Neural cell (in vitro differentiated cells): ENCODE measurements at regions not wholly inside any gene's neighbourhood (a gene's known extent, or its start where the extent isn't known, plus 50 kb on each side); places are given as distances from the start of the nearest gene placed in this dataset.

Source experiments
- H2AFZ ChIP-seq: fragments of 200-600, 300-800 bp; sonication (generic), shearing (Covaris generic); 2 replicates; pipeline ENCODE4 v1.6.0; 2014; ENCODE audit warnings: low read depth, mild to moderate bottlenecking, antibody characterized with exemption, low read length, moderate library complexity
- H3F3A ChIP-seq: fragments of 200-600 bp; shearing (Covaris generic); 2 replicates; pipeline ENCODE4 v1.6.1; 2016; ENCODE audit warnings: mild to moderate bottlenecking, moderate library complexity, mixed read lengths, antibody characterized with exemption, low read length; ENCODE audit not compliant: insufficient read depth, poor library complexity, severe bottlenecking
- H3K27ac ChIP-seq: fragments of 200-600, 300-800 bp; sonication (generic), shearing (Covaris generic); 2 replicates; pipeline ENCODE4 v1.5.1; 2014; ENCODE audit warnings: mild to moderate bottlenecking, low read length, moderate library complexity
- H3K27me3 ChIP-seq: fragments of 300-800, 200-600 bp; sonication (generic), shearing (Covaris generic); 2 replicates; pipeline ENCODE4 v1.6.0; 2014; ENCODE audit warnings: mild to moderate bottlenecking, low read depth, low read length, moderate library complexity; ENCODE audit not compliant: insufficient read depth
- H3K36me3 ChIP-seq: fragments of 300-800, 200-600 bp; sonication (generic), shearing (Covaris generic); 2 replicates; pipeline ENCODE4 v1.5.1; 2014; ENCODE audit warnings: mild to moderate bottlenecking, antibody characterized with exemption, low read length, moderate library complexity; ENCODE audit not compliant: insufficient read depth
- H3K4me2 ChIP-seq: fragments of 300-800, 200-600 bp; sonication (generic), shearing (Covaris generic); 2 replicates; pipeline ENCODE4 v1.6.0; 2014; ENCODE audit warnings: mild to moderate bottlenecking, low read length
- H3K4me3 ChIP-seq: fragments of 300-800, 200-600 bp; sonication (generic), shearing (Covaris generic); 2 replicates; pipeline ENCODE4 v1.5.1; 2014; ENCODE audit warnings: mild to moderate bottlenecking, low read length, moderate library complexity
- H3K79me2 ChIP-seq: fragments of 200-600 bp; shearing (Covaris generic); replicated peaks from 2 replicates; pipeline ENCODE4 v1.6.0; 2014; ENCODE audit warnings: mild to moderate bottlenecking, low read length, moderate library complexity; ENCODE audit not compliant: insufficient read depth
- H3K9ac ChIP-seq: fragments of 300-800, 200-600 bp; sonication (generic), shearing (Covaris generic); 2 replicates; pipeline ENCODE4 v1.6.1; 2016; ENCODE audit warnings: mild to moderate bottlenecking, low read length, mixed read lengths
- H3K9me2 ChIP-seq: fragments of 200-600 bp; shearing (Covaris generic); 2 replicates; pipeline ENCODE4 v1.6.1; 2016; ENCODE audit warnings: mild to moderate bottlenecking, low read length, mixed read lengths; ENCODE audit not compliant: insufficient read depth
- H3K9me3 ChIP-seq: fragments of 200-600, 300-800 bp; sonication (generic), shearing (Covaris generic); 2 replicates; pipeline ENCODE4 v1.6.1; 2016; ENCODE audit warnings: mild to moderate bottlenecking, mixed run types, low read length, moderate library complexity, mixed read lengths
- H4K20me1 ChIP-seq: fragments of 200-600 bp; shearing (Covaris generic); 2 replicates; pipeline ENCODE4 v1.6.1; 2016; ENCODE audit warnings: mild to moderate bottlenecking, mixed run types; ENCODE audit not compliant: insufficient read depth
- CTCF ChIP-seq: fragments of 450-650 bp; IDR thresholded peaks from 2 replicates; pipeline ENCODE4 v1.5.1; 2014; ENCODE audit warnings: antibody characterized with exemption, mild to moderate bottlenecking, moderate library complexity; ENCODE audit not compliant: poor library complexity, severe bottlenecking
- EP300 ChIP-seq: fragments of 450-650 bp; conservative IDR thresholded peaks from 2 replicates; pipeline ENCODE4 v1.6.1; 2014; ENCODE audit warnings: antibody characterized with exemption, mild to moderate bottlenecking, moderate library complexity; ENCODE audit not compliant: poor library complexity, severe bottlenecking
- EZH2 ChIP-seq: fragments of 200-600, 300-800 bp; shearing (Covaris generic), sonication (generic); IDR thresholded peaks from 2 replicates; pipeline ENCODE4 v1.6.1; 2014; ENCODE audit warnings: antibody characterized with exemption, low read length, borderline replicate concordance, mild to moderate bottlenecking; ENCODE audit not compliant: insufficient read depth, poor library complexity, severe bottlenecking
- MXI1 ChIP-seq: fragments of 450-650 bp; conservative IDR thresholded peaks from 2 replicates; pipeline ENCODE4 v1.6.1; 2014; ENCODE audit warnings: antibody characterized with exemption, mild to moderate bottlenecking; ENCODE audit not compliant: poor library complexity, severe bottlenecking
- POLR2AphosphoS5 ChIP-seq: IDR thresholded peaks from 2 replicates; pipeline ENCODE4 v1.6.1; 2012
- RAD21 ChIP-seq: fragments of 450-650 bp; conservative IDR thresholded peaks from 2 replicates; pipeline ENCODE4 v1.6.1; 2014; ENCODE audit warnings: antibody characterized with exemption, mild to moderate bottlenecking, moderate library complexity
- REST ChIP-seq: IDR thresholded peaks from 2 replicates; pipeline ENCODE4 v1.6.1; 2012; ENCODE audit warnings: borderline replicate concordance
- SMC3 ChIP-seq: fragments of 450-650 bp; conservative IDR thresholded peaks from 2 replicates; pipeline ENCODE4 v1.6.1; 2014; ENCODE audit warnings: antibody characterized with exemption, mild to moderate bottlenecking, moderate library complexity; ENCODE audit not compliant: poor library complexity
- TAF1 ChIP-seq: IDR thresholded peaks from 2 replicates; pipeline ENCODE4 v1.6.1; 2012; ENCODE audit warnings: low read depth

- Histone ChIP-seq H4K20me1 (no peaks in the 10 kb centered on the region), H3K9me3 (no peaks in the 10 kb centered on the region), H3K27ac (no peak overlapping the region), H3K79me2 (no peaks in the 10 kb centered on the region), H3K36me3 (no peaks in the 10 kb centered on the region), H2AFZ (no peak overlapping the region), H3K27me3 (no peaks in the 10 kb centered on the region), H3K9ac (no peak overlapping the region), H3K4me2 (no peak overlapping the region), H3K4me3 (no peak overlapping the region), H3K9me2 (no peaks in the 10 kb centered on the region), H3F3A (no peaks in the 10 kb centered on the region)
- TF ChIP-seq CTCF (no peak), EP300 (no peak), MXI1 (no peak), REST (no peak), POLR2AphosphoS5 (no peak), TAF1 (no peak), RAD21 (no peak), EZH2 (no peak), SMC3 (no peak)
Measured at GRCh38 chr1:118252624-118253023, 67.6 kb upstream of the SPAG17 start.

- H3F3A ChIP-seq = no peaks in the 10 kb centered on the region
- H3K79me2 ChIP-seq = no peaks in the 10 kb centered on the region
- no peak for TF ChIP-seq TAF1
- no peak for TF ChIP-seq EP300
- TF ChIP-seq MXI1 = no peak
- TF ChIP-seq RAD21 = no peak
- no peak for TF ChIP-seq REST
- no peak for TF ChIP-seq POLR2AphosphoS5
- TF ChIP-seq CTCF = no peak
- no peak for TF ChIP-seq EZH2
- H3K4me3 ChIP-seq = no peak overlapping the region
- H3K9me3 ChIP-seq = no peaks in the 10 kb centered on the region
- no peaks in the 10 kb centered on the region for H4K20me1 ChIP-seq
- H3K4me2 ChIP-seq = no peak overlapping the region
- H3K9ac ChIP-seq = no peak overlapping the region
- no peak overlapping the region for H3K27ac ChIP-seq
- H3K27me3 ChIP-seq = no peaks in the 10 kb centered on the region
- no peak overlapping the region for H2AFZ ChIP-seq
- no peaks in the 10 kb centered on the region for H3K36me3 ChIP-seq
- H3K9me2 ChIP-seq = no peaks in the 10 kb centered on the region
Measured at GRCh38 chr1:118250232-118250631, 65.2 kb upstream of the SPAG17 start.
